ENCODE measurements at regions not wholly inside any gene's neighbourhood (a gene's known extent, or its start where the extent isn't known, plus 50 kb on each side); places are given as distances from the start of the nearest gene placed in this dataset.

GRCh38 chr13:84867246-84867645, 932.0 kb downstream of the SLITRK6 start:
- no peaks in the 10 kb centered on the region for H3K27me3 ChIP-seq (ENCODE audit: insufficient read depth, low read length, poor library complexity, severe bottlenecking)
- no peaks in the 10 kb centered on the region for H3K9me3 ChIP-seq (ENCODE audit: insufficient read depth, low read depth, low read length)
- no peak overlapping the region for H3K4me2 ChIP-seq (ENCODE audit: low read depth, low read length, poor library complexity, severe bottlenecking)
- no peaks in the 10 kb centered on the region for H3K36me3 ChIP-seq (ENCODE audit: insufficient read depth, low read length)
- no peaks in the 10 kb centered on the region for H3K9me2 ChIP-seq (replicated peaks; ENCODE audit: low read depth, low read length)
- H3K4me1 ChIP-seq (ENCODE audit: insufficient read depth, low read length, poor library complexity, severe bottlenecking), result no peaks in the 10 kb centered on the region
- H3K79me2 ChIP-seq (ENCODE audit: insufficient read depth, low read length), result no peaks in the 10 kb centered on the region
- no peak overlapping the region for H3K9ac ChIP-seq (ENCODE audit: low read depth, low read length, poor library complexity, severe bottlenecking)
- no peaks in the 10 kb centered on the region for H3F3A ChIP-seq (ENCODE audit: low read depth)
- peak overlapping the region; percentile 56; the same call in 1 of the 2 replicates for H2AFZ ChIP-seq (ENCODE audit: low read length)
- no peaks in the 10 kb centered on the region for H4K20me1 ChIP-seq (ENCODE audit: insufficient read depth, low read length, poor library complexity, severe bottlenecking)
- TF ChIP-seq EZH2phosphoT487 (IDR thresholded peaks at IDR 0.05; ENCODE audit: borderline replicate concordance) (no peak), CTCF (conservative IDR thresholded peaks at IDR 0.05; ENCODE audit: low read length) (no peak)
- no peak overlapping the region for H3K4me3 ChIP-seq (ENCODE audit: low read length, poor library complexity, severe bottlenecking)

GRCh38 chr13:84865783-84866221, 933.4 kb downstream of the SLITRK6 start:
- no peaks in the 10 kb centered on the region for H3K27me3 ChIP-seq (ENCODE audit: insufficient read depth, low read length, poor library complexity, severe bottlenecking)

GRCh38 chr13:84864341-84864740, 934.9 kb downstream of the SLITRK6 start:
- H3K4me2 ChIP-seq (ENCODE audit: low read depth, low read length, poor library complexity, severe bottlenecking), result no peak overlapping the region
- H2AFZ ChIP-seq (ENCODE audit: low read length), result no peak overlapping the region
- TF ChIP-seq CTCF (conservative IDR thresholded peaks at IDR 0.05; ENCODE audit: low read length) (no peak), EZH2phosphoT487 (IDR thresholded peaks at IDR 0.05; ENCODE audit: borderline replicate concordance) (no peak)

More at GRCh38 chr13:84865783-84866221, 933.4 kb downstream of the SLITRK6 start:
- Histone ChIP-seq H2AFZ (ENCODE audit: low read length) (no peak overlapping the region), H3K4me3 (ENCODE audit: low read length, poor library complexity, severe bottlenecking) (no peak overlapping the region), H3K9me3 (ENCODE audit: insufficient read depth, low read depth, low read length) (no peaks in the 10 kb centered on the region), H3K36me3 (ENCODE audit: insufficient read depth, low read length) (no peaks in the 10 kb centered on the region), H3K4me1 (ENCODE audit: insufficient read depth, low read length, poor library complexity, severe bottlenecking) (no peaks in the 10 kb centered on the region), H3K79me2 (ENCODE audit: insufficient read depth, low read length) (no peaks in the 10 kb centered on the region), H4K20me1 (ENCODE audit: insufficient read depth, low read length, poor library complexity, severe bottlenecking) (no peaks in the 10 kb centered on the region), H3K9ac (ENCODE audit: low read depth, low read length, poor library complexity, severe bottlenecking) (no peak overlapping the region), H3K9me2 (replicated peaks; ENCODE audit: low read depth, low read length) (no peaks in the 10 kb centered on the region), H3F3A (ENCODE audit: low read depth) (no peaks in the 10 kb centered on the region), H3K4me2 (ENCODE audit: low read depth, low read length, poor library complexity, severe bottlenecking) (no peak overlapping the region)
- TF ChIP-seq EZH2phosphoT487 (IDR thresholded peaks at IDR 0.05; ENCODE audit: borderline replicate concordance), result no peak
- no peak for TF ChIP-seq CTCF (conservative IDR thresholded peaks at IDR 0.05; ENCODE audit: low read length)

More at GRCh38 chr13:84864341-84864740, 934.9 kb downstream of the SLITRK6 start:
- Histone ChIP-seq H3K9ac (ENCODE audit: low read depth, low read length, poor library complexity, severe bottlenecking) (no peak overlapping the region), H3K79me2 (ENCODE audit: insufficient read depth, low read length) (no peaks in the 10 kb centered on the region), H3F3A (ENCODE audit: low read depth) (no peaks in the 10 kb centered on the region), H3K9me3 (ENCODE audit: insufficient read depth, low read depth, low read length) (no peaks in the 10 kb centered on the region), H3K4me1 (ENCODE audit: insufficient read depth, low read length, poor library complexity, severe bottlenecking) (no peaks in the 10 kb centered on the region), H3K9me2 (replicated peaks; ENCODE audit: low read depth, low read length) (no peaks in the 10 kb centered on the region), H3K27me3 (ENCODE audit: insufficient read depth, low read length, poor library complexity, severe bottlenecking) (no peaks in the 10 kb centered on the region), H3K4me3 (ENCODE audit: low read length, poor library complexity, severe bottlenecking) (no peak overlapping the region), H4K20me1 (ENCODE audit: insufficient read depth, low read length, poor library complexity, severe bottlenecking) (no peaks in the 10 kb centered on the region), H3K36me3 (ENCODE audit: insufficient read depth, low read length) (no peaks in the 10 kb centered on the region)
